Fibroblast of the aortic adventitia (primary cell): ENCODE measurements at regions not wholly inside any gene's neighbourhood (a gene's known extent, or its start where the extent isn't known, plus 50 kb on each side); places are given as distances from the start of the nearest gene placed in this dataset.
A peak's percentile ranks its signal among the peaks of the same experiment; 100 is the strongest.

Experiments used
- DNase-seq: peaks from one replicate; pipeline ENCODE4 v3.0.0-alpha.2; 2010; ENCODE audit warnings: low read depth
- H3K4me3 ChIP-seq: 2 replicates; pipeline ENCODE4 v1.5.1; 2011; ENCODE audit warnings: low read depth, mild to moderate bottlenecking, control low read depth, low read length, moderate library complexity
- CTCF ChIP-seq: IDR thresholded peaks from 2 replicates; pipeline ENCODE4 v1.5.1; 2011; ENCODE audit warnings: mild to moderate bottlenecking, low read length, control low read depth, inconsistent platforms; ENCODE audit not compliant: insufficient read depth

GRCh38 chr18:24735624-24736231 is 275.3 kb downstream of the HRH4 start:
- no peak for DNase-seq
- no peak for TF ChIP-seq CTCF
- H3K4me3 ChIP-seq = no peak overlapping the region

- TF ChIP-seq CTCF = no peak
- DNase-seq = no peak
- H3K4me3 ChIP-seq = no peak overlapping the region
These were observed 276.4 kb downstream of the HRH4 start for GRCh38 chr18:24736662-24737330.

GRCh38 chr18:24740829-24741228 is 280.4 kb downstream of the HRH4 start:
- TF ChIP-seq CTCF = no peak
- H3K4me3 ChIP-seq = no peak overlapping the region
- DNase-seq = no peak

DNA sequence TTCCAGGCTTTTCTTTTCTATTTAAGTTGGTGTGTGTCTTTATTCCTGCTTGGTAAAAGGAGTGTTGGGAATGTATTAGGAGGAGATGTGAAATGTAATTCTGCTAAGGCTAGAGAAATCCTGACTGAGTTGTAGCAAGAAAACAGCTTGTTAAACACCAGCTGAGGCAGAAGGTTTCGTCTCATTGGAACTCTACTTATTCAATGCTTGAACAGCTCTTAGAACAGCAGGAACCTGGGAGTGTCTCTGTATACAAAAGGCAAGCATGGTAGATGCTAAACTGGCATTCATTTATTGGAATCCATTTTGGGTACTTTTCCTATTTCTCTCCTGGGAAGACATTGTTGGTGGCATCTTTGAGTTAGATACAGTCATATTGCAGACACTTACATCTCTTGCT is 280.9 kb downstream of the HRH4 start:
- H3K4me3 ChIP-seq = no peak overlapping the region
- no peak for DNase-seq
- TF ChIP-seq CTCF = no peak

DNA sequence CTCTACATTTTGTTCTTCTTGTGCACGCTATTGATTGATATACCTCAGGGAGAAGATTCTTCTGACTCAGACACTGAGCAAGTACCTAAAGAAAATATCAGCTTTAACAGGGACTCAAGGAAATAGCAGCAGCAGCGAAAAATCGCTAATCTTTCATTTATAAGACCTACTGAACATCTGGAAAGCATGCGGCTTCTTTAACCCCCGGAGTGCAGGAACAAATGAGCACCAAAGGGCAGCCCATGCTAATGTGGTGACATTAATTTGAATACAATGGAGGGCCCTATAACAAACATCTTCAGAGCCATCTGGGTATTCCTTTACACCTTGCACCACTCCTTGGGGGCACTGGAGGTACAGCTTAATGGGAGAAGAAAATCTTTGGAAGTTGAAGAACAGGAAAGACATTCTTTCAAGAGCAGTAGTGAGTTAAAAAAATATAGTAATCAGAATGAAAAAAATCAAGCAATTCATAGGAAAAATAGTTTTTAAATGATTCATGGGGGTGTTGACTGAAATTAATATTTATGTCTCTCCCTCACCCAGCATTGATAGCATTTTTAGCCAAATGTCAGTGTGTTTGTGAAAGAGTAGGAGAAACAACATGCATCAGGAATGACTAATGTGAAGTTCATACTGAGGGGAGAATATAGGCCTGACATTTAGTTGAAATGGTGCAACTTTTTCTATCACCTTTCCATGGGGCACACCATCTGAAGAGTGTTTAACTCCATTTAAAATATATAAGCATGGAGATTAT is 281.7 kb downstream of the HRH4 start:
- TF ChIP-seq CTCF = no peak
- H3K4me3 ChIP-seq = no peak overlapping the region
- DNase-seq = peak; percentile 21

DNA sequence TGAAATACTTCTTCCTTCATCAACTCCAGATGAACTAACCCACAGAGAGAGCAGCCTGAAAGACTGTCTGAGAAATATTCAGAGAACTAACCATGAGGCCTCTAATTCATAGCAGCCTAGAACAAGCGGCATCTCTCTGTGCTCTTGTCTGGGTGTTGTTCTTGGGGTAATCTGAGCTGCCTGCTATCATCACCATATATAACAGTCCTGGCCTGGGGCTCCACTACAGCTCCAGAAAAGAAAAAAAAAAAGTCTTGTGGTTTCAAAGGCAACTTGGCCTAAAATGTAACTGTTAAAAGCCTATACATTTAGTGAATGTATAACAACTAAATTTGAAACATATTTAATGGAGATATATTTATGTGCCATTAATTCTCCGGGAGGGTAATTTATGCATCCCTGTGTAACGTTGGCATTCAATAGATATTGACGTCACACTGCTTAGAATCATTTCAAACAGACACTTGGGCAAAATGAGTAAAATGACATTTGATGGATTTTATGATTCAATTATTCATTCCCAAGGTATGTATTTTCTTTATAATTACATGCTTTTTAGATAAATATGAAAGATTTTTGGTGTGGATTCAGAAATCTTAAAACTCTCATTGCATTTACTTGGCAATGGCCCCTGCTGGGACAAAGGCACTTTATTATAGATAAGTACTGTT is 294.3 kb downstream of the HRH4 start:
- DNase-seq = no peak

More for the DNA sequence above, 294.3 kb downstream of the HRH4 start:
- TF ChIP-seq CTCF = no peak
- no peak overlapping the region for H3K4me3 ChIP-seq
